H1 (cell line): ENCODE measurements at regions not wholly inside any gene's neighbourhood (a gene's known extent, or its start where the extent isn't known, plus 50 kb on each side); places are given as distances from the start of the nearest gene placed in this dataset.
A peak's percentile ranks its signal among the peaks of the same experiment; 100 is the strongest.

Experiments
- CTCF ChIA-PET: fragments of 300-600 bp; sonication (Branson Sonifier 250); formaldehyde crosslinking; loops from one replicate; lab custom pipeline; 2021; ENCODE audit not compliant: partially characterized antibody; lab: Charles Lee
- POLR2A ChIA-PET: fragments of 300-600 bp; sonication (Branson Sonifier 250); formaldehyde crosslinking; loops from one replicate; lab custom pipeline; 2021; ENCODE audit warnings: inconsistent platforms; ENCODE audit not compliant: partially characterized antibody; lab: Charles Lee
- DNase-seq, 2 experiments: peaks; one replicate each; pipeline versions ENCODE4 v3.0.0 to v3.0.0-alpha.2; 2010 to 2022; ENCODE audit warnings: low spot score in 2 of 2, low read depth in 1 of 2, mixed read lengths in 1 of 2
- FAIRE-seq: peaks from 2 replicates; lab custom pipeline; 2011; peaks lifted over from hg19 to GRCh38; lab: Jason Lieb, UNC
- H2AFZ ChIP-seq: 2 replicates; pipeline ENCODE4 v1.8.1; 2012; ENCODE audit warnings: low read length, inconsistent platforms
- H2AK5ac ChIP-seq: 2 replicates; pipeline ENCODE4 v1.6.1; 2013; ENCODE audit warnings: low read depth, low read length
- H2BK120ac ChIP-seq: replicated peaks from 2 replicates; pipeline ENCODE3; 2013; ENCODE audit warnings: low read depth, low read length, inconsistent platforms
- H2BK12ac ChIP-seq: 2 replicates; pipeline ENCODE4 v1.6.1; 2013; ENCODE audit warnings: low read depth, low read length
- H2BK15ac ChIP-seq: 2 replicates; pipeline ENCODE4 v1.6.1; 2013; ENCODE audit warnings: low read length
- H2BK20ac ChIP-seq: 2 replicates; pipeline ENCODE4 v1.6.1; 2013; ENCODE audit warnings: low read length
- H2BK5ac ChIP-seq: 2 replicates; pipeline ENCODE4 v1.6.1; 2013; ENCODE audit warnings: low read depth, low read length
- H3K14ac ChIP-seq: 2 replicates; pipeline ENCODE4 v1.6.1; 2013; ENCODE audit warnings: inconsistent platforms; ENCODE audit not compliant: insufficient read length
- H3K18ac ChIP-seq: 2 replicates; pipeline ENCODE4 v1.6.1; 2013; ENCODE audit warnings: low read length; ENCODE audit errors: extremely low read depth
- H3K23ac ChIP-seq: 2 replicates; pipeline ENCODE4 v1.6.1; 2013; ENCODE audit warnings: inconsistent platforms; ENCODE audit not compliant: insufficient read length
- H3K23me2 ChIP-seq: 2 replicates; pipeline ENCODE4 v1.6.1; 2013; ENCODE audit warnings: low read depth, low read length
- H3K27ac ChIP-seq: 2 replicates; pipeline ENCODE4 v1.6.1; 2011; ENCODE audit warnings: low read depth, low read length, inconsistent platforms
- H3K27me3 ChIP-seq, 4 experiments: replicated peaks in 1 of 4; 1 replicate in 1 of 4; 2 replicates in 3 of 4; pipeline versions ENCODE4 v1.6.1 to v1.8.1; 2011 to 2013; ENCODE audit warnings: low read length in 3 of 4, mild to moderate bottlenecking in 3 of 4, inconsistent platforms in 2 of 4, mixed read lengths in 2 of 4, moderate library complexity in 1 of 4; ENCODE audit not compliant: control insufficient read depth in 3 of 4, insufficient read depth in 3 of 4; ENCODE audit errors: extremely low read depth in 1 of 4
- H3K36me3 ChIP-seq, 4 experiments: 2 replicates each; pipeline versions ENCODE4 v1.6.1 to v1.8.1; 2011 to 2013; ENCODE audit warnings: mild to moderate bottlenecking in 4 of 4, low read length in 3 of 4, moderate library complexity in 2 of 4, control low read depth in 1 of 4, inconsistent platforms in 1 of 4; ENCODE audit not compliant: insufficient read depth in 4 of 4, control insufficient read depth in 2 of 4
- H3K4ac ChIP-seq: replicated peaks from 2 replicates; pipeline ENCODE3; 2013; ENCODE audit warnings: low read length, low read depth, mixed read lengths, inconsistent platforms; ENCODE audit not compliant: insufficient read length
- H3K4me1 ChIP-seq, 4 experiments: replicated peaks in 1 of 4; 1 replicate in 1 of 4; 2 replicates in 3 of 4; pipeline versions ENCODE4 v1.6.1 to v1.8.1; 2011 to 2013; ENCODE audit warnings: low read length in 3 of 4, inconsistent platforms in 2 of 4, mixed read lengths in 1 of 4; ENCODE audit not compliant: insufficient read depth in 4 of 4, control insufficient read depth in 3 of 4
- H3K4me2 ChIP-seq, 2 experiments: 2 replicates each; pipeline versions ENCODE4 v1.6.1 to v1.8.1; 2011 to 2013; ENCODE audit warnings: low read depth in 2 of 2, low read length in 2 of 2, control low read depth in 1 of 2, inconsistent platforms in 1 of 2, mild to moderate bottlenecking in 1 of 2; ENCODE audit not compliant: insufficient read depth in 1 of 2
- H3K4me3 ChIP-seq, 4 experiments: fragments of 200-600, 300-600 bp in 1 of 4; sonication (generic), shearing (Covaris generic), sonication (Bioruptor Twin) in 1 of 4; 2 replicates each; pipeline versions ENCODE4 v1.5.1 to v1.8.1; 2011 to 2016; ENCODE audit warnings: low read length in 4 of 4, low read depth in 3 of 4, control low read depth in 2 of 4, inconsistent platforms in 2 of 4, mild to moderate bottlenecking in 2 of 4, mixed read lengths in 1 of 4, moderate library complexity in 1 of 4; ENCODE audit not compliant: insufficient read depth in 2 of 4; ENCODE audit errors: extremely low read depth in 1 of 4
- H3K56ac ChIP-seq: replicated peaks from 2 replicates; pipeline ENCODE3; 2013; ENCODE audit warnings: low read depth, mild to moderate bottlenecking, mixed read lengths, low read length, inconsistent platforms; ENCODE audit not compliant: insufficient read length
- H3K79me1 ChIP-seq: 2 replicates; pipeline ENCODE4 v1.6.1; 2013; ENCODE audit warnings: low read depth, low read length, control low read depth
- H3K79me2 ChIP-seq, 2 experiments: 2 replicates each; pipeline versions ENCODE4 v1.6.1 to v1.8.1; 2012 to 2013; ENCODE audit warnings: low read length in 2 of 2, mild to moderate bottlenecking in 2 of 2, inconsistent platforms in 1 of 2; ENCODE audit not compliant: insufficient read depth in 2 of 2, control insufficient read depth in 1 of 2
- H3K9ac ChIP-seq, 4 experiments: replicated peaks in 1 of 4; 1 replicate in 1 of 4; 2 replicates in 3 of 4; pipeline versions ENCODE4 v1.6.1 to v1.8.1; 2011 to 2013; ENCODE audit warnings: low read depth in 3 of 4, low read length in 3 of 4, control low read depth in 2 of 4, mild to moderate bottlenecking in 2 of 4, moderate library complexity in 2 of 4, inconsistent platforms in 1 of 4; ENCODE audit errors: extremely low read depth in 1 of 4
- H3K9me3 ChIP-seq, 2 experiments: 2 replicates each; pipeline versions ENCODE4 v1.6.1 to v1.8.1; 2012 to 2013; ENCODE audit warnings: mild to moderate bottlenecking in 2 of 2, moderate library complexity in 2 of 2, control low read depth in 1 of 2, inconsistent platforms in 1 of 2, low read depth in 1 of 2, low read length in 1 of 2, mixed read lengths in 1 of 2; ENCODE audit not compliant: insufficient read depth in 2 of 2
- H4K20me1 ChIP-seq, 2 experiments: replicated peaks in 1 of 2; 2 replicates each; pipeline versions ENCODE3 to v1.8.1; 2011 to 2013; ENCODE audit warnings: inconsistent platforms in 2 of 2, low read length in 2 of 2, mild to moderate bottlenecking in 1 of 2; ENCODE audit not compliant: insufficient read depth in 2 of 2, control insufficient read depth in 1 of 2
- H4K5ac ChIP-seq: 2 replicates; pipeline ENCODE4 v1.6.1; 2013; ENCODE audit warnings: low read length, low read depth, mixed read lengths, inconsistent platforms; ENCODE audit not compliant: insufficient read length
- H4K8ac ChIP-seq: 2 replicates; pipeline ENCODE4 v1.8.0; 2013; ENCODE audit warnings: mild to moderate bottlenecking, moderate library complexity, low read length, inconsistent platforms; ENCODE audit not compliant: insufficient read depth; ENCODE audit errors: extremely low read depth
- H4K91ac ChIP-seq: replicated peaks from 2 replicates; pipeline ENCODE3; 2013; ENCODE audit warnings: low read length, mixed read lengths, inconsistent platforms; ENCODE audit not compliant: insufficient read length
- BCL11A ChIP-seq, 2 experiments: IDR thresholded peaks; one replicate each; pipeline ENCODE4 v1.6.1; 2011; ENCODE audit warnings: low read depth in 2 of 2, low read length in 2 of 2, mild to moderate bottlenecking in 2 of 2
- CBX8 ChIP-seq: fragments of 300-800, 300-1000 bp; sonication (generic); IDR thresholded peaks from 2 replicates; pipeline ENCODE4 v1.7.1; 2016; ENCODE audit warnings: low read depth, low read length, borderline replicate concordance
- EP300 ChIP-seq, 2 experiments: IDR thresholded peaks; 1 replicate in 1 of 2; 2 replicates in 1 of 2; pipeline ENCODE4 v1.6.1; 2011 to 2012; ENCODE audit warnings: low read depth in 2 of 2, low read length in 2 of 2, mild to moderate bottlenecking in 2 of 2, borderline replicate concordance in 1 of 2, inconsistent platforms in 1 of 2, moderate library complexity in 1 of 2
- POLR2A ChIP-seq, 2 experiments: IDR thresholded peaks; 1 replicate in 1 of 2; 2 replicates in 1 of 2; pipeline ENCODE4 v1.6.1; 2011; ENCODE audit warnings: low read depth in 2 of 2, low read length in 2 of 2, mild to moderate bottlenecking in 2 of 2; ENCODE audit errors: control extremely low read depth in 1 of 2
- POLR2AphosphoS5 ChIP-seq: IDR thresholded peaks from 2 replicates; pipeline ENCODE4 v1.6.1; 2011; ENCODE audit warnings: low read depth, low read length
- SAP30 ChIP-seq: fragments of 300-600 bp; sonication (generic); IDR thresholded peaks from 2 replicates; pipeline ENCODE4 v1.7.1; 2012; ENCODE audit warnings: low read length, moderate library complexity, mild to moderate bottlenecking, inconsistent platforms; ENCODE audit not compliant: insufficient read depth, insufficient replicate concordance
- SUZ12 ChIP-seq: fragments of 200-600 bp; sonication (generic); IDR thresholded peaks from 2 replicates; pipeline ENCODE4 v1.6.1; 2012; ENCODE audit warnings: mild to moderate bottlenecking, inconsistent platforms, low read length, moderate library complexity, mixed read lengths
- TAF1 ChIP-seq: IDR thresholded peaks from 2 replicates; pipeline ENCODE4 v1.6.1; 2011; ENCODE audit warnings: mild to moderate bottlenecking, low read depth, low read length
- WGBS, 2 experiments: shearing (Covaris generic) in 1 of 2; methylation state at CpG; one replicate each; pipeline versions ENCODE4 v1.1.6 to v1.1.7; 2013 to 2015; ENCODE audit warnings: low lambda C conversion rate in 2 of 2, mixed read lengths in 2 of 2, inconsistent platforms in 1 of 2, low coverage in 1 of 2, missing lambda C conversion rate in 1 of 2; ENCODE audit not compliant: insufficient replicate concordance in 2 of 2, insufficient coverage in 1 of 2, insufficient read length in 1 of 2; ENCODE audit errors: extremely low coverage in 1 of 2, missing lambda C conversion rate in 1 of 2; 5-methylcytosine and 5-hydroxymethylcytosine counted together

- Histone ChIP-seq H3K79me1 (no peaks in the 10 kb centered on the region), H3K27me3 (peaks cover 0 to 1% (median 0%) of the 10 kb centered on the region in 4 experiments; a peak in 1 of 7 replicates), H3K4me2 (no peak overlapping the region), H3K9me3 (peaks cover 20 to 22% of the 10 kb centered on the region in 2 experiments), H3K14ac (no peak overlapping the region), H4K20me1 (no peaks in the 10 kb centered on the region), H2BK15ac (no peak overlapping the region), H3K4me3 (no peak overlapping the region), H3K18ac (no peak overlapping the region), H3K9ac (no peak overlapping the region), H3K79me2 (no peaks in the 10 kb centered on the region), H3K4ac (no peak overlapping the region), H3K4me1 (no peaks in the 10 kb centered on the region), H3K23me2 (no peaks in the 10 kb centered on the region), H2BK20ac (no peak overlapping the region), H2BK120ac (no peak overlapping the region), H2BK5ac (0 out of 2 replicates have a peak overlapping the region, but pooled peaks have one; percentile 37), H3K27ac (no peak overlapping the region), H3K56ac (no peak overlapping the region), H3K36me3 (no peaks in the 10 kb centered on the region; a peak in 1 of 8 replicates), H4K91ac (no peak overlapping the region), H2AFZ (no peak overlapping the region), H3K23ac (no peak overlapping the region), H2AK5ac (no peak overlapping the region), H4K5ac (no peak overlapping the region), H2BK12ac (no peak overlapping the region), H4K8ac (no peak overlapping the region)
- DNase-seq (no peak), FAIRE-seq (no peak)
- 94% methylated on average over 3 of the region's 3 CpGs; no CpG with 5 or more reads in 1 of the 2 experiments for WGBS, 2 experiments
- ChIA-PET POLR2A (no interaction called here), CTCF (no interaction called here)
- TF ChIP-seq POLR2A (IDR thresholded peaks at IDR 0.05; ENCODE audit: control extremely low read depth in 1 of 2, low read depth in 2 of 2, low read length in 2 of 2) (no peak), BCL11A (IDR thresholded peaks at IDR 0.05; ENCODE audit: low read depth in 2 of 2, low read length in 2 of 2) (no peak), TAF1 (no peak), SAP30 (no peak), CBX8 (no peak), SUZ12 (no peak), EP300 (IDR thresholded peaks at IDR 0.05; ENCODE audit: borderline replicate concordance in 1 of 2, low read depth in 2 of 2, low read length in 2 of 2) (no peak), POLR2AphosphoS5 (no peak)
Observed at GRCh38 chr4:58359590-58359989, 1249.4 kb upstream of the IGFBP7 start.
